ENCODE measurements at regions not wholly inside any gene's neighbourhood (a gene's known extent, or its start where the extent isn't known, plus 50 kb on each side); places are given as distances from the start of the nearest gene placed in this dataset.

DNA sequence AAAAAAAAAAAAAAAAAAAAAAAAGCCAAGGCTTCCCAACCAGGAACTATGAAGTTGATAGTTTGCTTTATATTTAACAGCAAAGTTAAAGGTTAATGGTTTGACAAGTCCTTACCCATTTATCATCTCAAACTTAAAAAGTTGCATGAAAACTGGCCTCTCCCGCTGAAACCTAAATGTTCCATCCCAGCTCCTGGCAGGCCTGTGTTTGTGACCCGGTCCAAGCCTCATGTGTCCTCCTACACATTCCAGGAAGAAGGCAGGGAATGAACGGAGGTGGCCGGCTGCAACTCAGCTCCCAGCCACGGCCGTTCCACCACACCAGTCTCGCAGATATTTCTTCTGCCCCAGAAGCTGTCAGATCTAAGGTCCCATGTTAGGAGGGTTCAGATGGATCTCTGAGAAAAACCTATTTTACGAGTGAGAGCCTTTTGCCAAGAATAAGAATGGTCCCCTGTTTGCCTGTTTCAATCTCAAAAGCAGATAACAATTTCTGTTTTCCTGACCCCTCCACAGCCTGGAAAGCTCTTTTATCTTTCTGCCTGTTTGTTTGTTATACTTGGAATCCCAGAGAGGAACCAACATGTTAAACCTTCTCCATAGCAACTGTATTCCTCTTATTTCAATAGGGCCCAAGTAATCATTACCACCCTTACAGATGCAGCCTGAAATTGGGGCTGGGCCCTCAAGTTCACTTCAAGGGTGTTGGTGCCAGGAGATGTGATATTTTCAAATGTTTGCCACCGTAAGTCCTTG lies 56.5 kb downstream of the KCTD12 start:
- intact Hi-C loops (cut with micrococcal nuclease) = loop anchor here (10.0 kb wide), 1 partner anchor 55 kb away; the partner anchor contains the start of gene KCTD12

DNA sequence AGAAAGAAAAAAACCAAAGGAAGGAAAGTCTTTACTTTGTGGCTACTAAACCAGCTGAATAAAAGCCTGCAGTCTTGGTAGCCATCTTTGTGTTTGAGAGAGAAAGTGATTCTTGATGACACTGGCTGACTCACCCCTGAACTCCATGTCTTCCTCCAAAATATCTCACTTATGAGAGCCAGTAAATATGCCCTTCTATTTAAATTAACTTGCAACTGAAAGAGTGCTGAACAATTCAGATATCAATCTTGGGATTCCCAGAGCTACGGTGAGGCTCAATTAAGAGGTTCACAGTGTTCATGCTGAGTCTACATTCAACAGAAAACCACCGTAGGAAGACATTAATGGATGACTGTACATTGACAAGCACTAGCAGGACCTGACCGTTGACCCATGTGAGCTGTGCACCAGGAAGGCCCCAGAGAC lies 57.9 kb downstream of the KCTD12 start:
- no peak for DNase-seq
- Histone ChIP-seq H3K9me3 (replicated peaks) (no peaks in the 10 kb centered on the region), H3K27me3 (ENCODE audit: low read depth) (no peaks in the 10 kb centered on the region), H3K4me1 (peaks cover 23% of the 10 kb centered on the region), H3K36me3 (no peaks in the 10 kb centered on the region), H3K27ac (replicated peaks) (peak overlapping the region; percentile 81), H3K4me3 (no peak overlapping the region)
- TF ChIP-seq, protein P1, sequence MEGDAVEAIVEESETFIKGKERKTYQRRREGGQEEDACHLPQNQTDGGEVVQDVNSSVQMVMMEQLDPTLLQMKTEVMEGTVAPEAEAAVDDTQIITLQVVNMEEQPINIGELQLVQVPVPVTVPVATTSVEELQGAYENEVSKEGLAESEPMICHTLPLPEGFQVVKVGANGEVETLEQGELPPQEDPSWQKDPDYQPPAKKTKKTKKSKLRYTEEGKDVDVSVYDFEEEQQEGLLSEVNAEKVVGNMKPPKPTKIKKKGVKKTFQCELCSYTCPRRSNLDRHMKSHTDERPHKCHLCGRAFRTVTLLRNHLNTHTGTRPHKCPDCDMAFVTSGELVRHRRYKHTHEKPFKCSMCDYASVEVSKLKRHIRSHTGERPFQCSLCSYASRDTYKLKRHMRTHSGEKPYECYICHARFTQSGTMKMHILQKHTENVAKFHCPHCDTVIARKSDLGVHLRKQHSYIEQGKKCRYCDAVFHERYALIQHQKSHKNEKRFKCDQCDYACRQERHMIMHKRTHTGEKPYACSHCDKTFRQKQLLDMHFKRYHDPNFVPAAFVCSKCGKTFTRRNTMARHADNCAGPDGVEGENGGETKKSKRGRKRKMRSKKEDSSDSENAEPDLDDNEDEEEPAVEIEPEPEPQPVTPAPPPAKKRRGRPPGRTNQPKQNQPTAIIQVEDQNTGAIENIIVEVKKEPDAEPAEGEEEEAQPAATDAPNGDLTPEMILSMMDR (IDR thresholded peaks at IDR 0.05; ENCODE audit: borderline replicate concordance) = no peak
- intact Hi-C loops (cut with micrococcal nuclease) = loop anchor here (10.0 kb wide), 1 partner anchor 56 kb away; the partner anchor contains the start of gene KCTD12

More for the DNA sequence above, 56.5 kb downstream of the KCTD12 start:
- Histone ChIP-seq H3K36me3 (no peaks in the 10 kb centered on the region), H3K9me3 (replicated peaks) (no peaks in the 10 kb centered on the region), H3K4me3 (no peak overlapping the region), H3K27me3 (ENCODE audit: low read depth) (no peaks in the 10 kb centered on the region), H3K27ac (replicated peaks) (peak overlapping the region; percentile 81), H3K4me1 (peaks cover 23% of the 10 kb centered on the region)
- TF ChIP-seq, protein P1 (IDR thresholded peaks at IDR 0.05; ENCODE audit: borderline replicate concordance) = no peak
- DNase-seq = peak; percentile 42

DNA sequence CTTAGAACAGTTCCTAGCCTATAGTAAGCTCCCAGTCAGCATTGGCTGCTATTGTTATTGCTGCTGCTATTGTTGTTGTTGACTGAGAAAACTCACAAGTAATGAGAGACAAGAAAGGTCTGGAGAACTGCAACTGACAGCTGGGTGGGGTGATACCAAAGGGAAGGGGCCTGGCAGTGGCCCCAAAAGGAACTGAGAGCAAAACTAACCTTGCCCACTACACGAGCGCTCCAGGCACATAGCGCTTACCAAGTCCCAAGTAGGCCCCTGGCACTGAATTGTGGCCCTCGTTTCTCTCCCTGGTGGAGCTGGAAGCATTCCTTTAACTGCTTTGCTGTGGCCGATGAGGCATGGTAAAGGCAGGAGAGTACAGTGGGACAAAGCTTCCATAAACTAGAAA lies 59.7 kb downstream of the KCTD12 start:
- TF ChIP-seq, protein P1 (IDR thresholded peaks at IDR 0.05; ENCODE audit: borderline replicate concordance) = no peak
- Histone ChIP-seq H3K4me1 (peaks cover 23% of the 10 kb centered on the region), H3K9me3 (replicated peaks) (no peaks in the 10 kb centered on the region), H3K36me3 (no peaks in the 10 kb centered on the region), H3K27me3 (ENCODE audit: low read depth) (no peaks in the 10 kb centered on the region), H3K27ac (replicated peaks) (no peak overlapping the region), H3K4me3 (no peak overlapping the region)
- no peak for DNase-seq
- intact Hi-C loops (cut with micrococcal nuclease) = loop anchor here (10.0 kb wide), 1 partner anchor 58 kb away; the partner anchor contains the start of gene KCTD12

DNA sequence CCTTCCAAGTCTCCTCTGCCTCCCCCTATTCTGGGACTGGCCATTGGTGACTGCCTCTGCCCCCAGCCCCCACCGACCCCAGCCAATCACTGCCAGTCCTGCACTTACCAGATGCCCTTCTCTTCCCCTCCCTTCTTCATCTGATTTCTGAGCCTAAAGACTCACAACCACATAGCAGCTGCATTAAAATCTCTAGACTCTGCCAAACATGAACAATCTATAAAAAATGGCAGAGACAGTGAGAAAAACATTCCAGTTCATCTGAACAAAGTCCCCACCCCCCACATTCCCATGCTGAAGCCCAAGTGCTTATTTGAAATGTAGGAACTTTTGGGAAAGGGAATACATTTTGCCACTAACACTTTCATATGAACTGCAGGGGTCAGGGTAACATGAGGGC lies 60.8 kb downstream of the KCTD12 start:
- intact Hi-C loops (cut with micrococcal nuclease) = loop anchor here (10.0 kb wide), 1 partner anchor 59 kb away; the partner anchor contains the start of gene KCTD12
- Histone ChIP-seq H3K4me1 (peaks cover 27% of the 10 kb centered on the region), H3K27ac (replicated peaks) (no peak overlapping the region), H3K4me3 (no peak overlapping the region), H3K9me3 (replicated peaks) (no peaks in the 10 kb centered on the region), H3K27me3 (ENCODE audit: low read depth) (no peaks in the 10 kb centered on the region), H3K36me3 (no peaks in the 10 kb centered on the region)
- TF ChIP-seq, protein P1 (IDR thresholded peaks at IDR 0.05; ENCODE audit: borderline replicate concordance) = no peak
- DNase-seq = no peak

DNA sequence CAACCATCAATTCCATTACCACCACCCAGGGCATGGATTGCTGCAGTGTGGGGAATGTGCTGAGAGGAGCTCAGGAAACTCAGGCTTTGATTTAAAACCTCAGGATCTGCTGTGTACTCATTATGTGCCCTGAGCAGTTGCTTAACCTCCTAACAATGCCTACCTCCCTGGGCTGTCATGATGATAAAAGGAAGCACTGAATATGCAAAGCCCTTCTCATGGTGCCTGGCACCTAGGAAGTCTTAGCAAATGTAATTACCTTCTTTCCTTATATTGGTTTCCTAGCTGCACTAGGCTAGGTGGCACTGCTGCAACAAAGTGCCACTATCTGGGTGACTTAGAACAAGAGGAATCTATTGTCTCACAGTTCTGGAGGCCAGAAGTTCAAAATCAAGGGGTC lies 62.2 kb downstream of the KCTD12 start:
- no peak for DNase-seq
- intact Hi-C loops (cut with micrococcal nuclease) = loop anchor here (10.0 kb wide), 1 partner anchor 61 kb away; the partner anchor contains the start of gene KCTD12
- TF ChIP-seq, protein P1 (IDR thresholded peaks at IDR 0.05; ENCODE audit: borderline replicate concordance) = no peak
- Histone ChIP-seq H3K27me3 (ENCODE audit: low read depth) (no peaks in the 10 kb centered on the region), H3K9me3 (replicated peaks) (no peaks in the 10 kb centered on the region), H3K27ac (replicated peaks) (no peak overlapping the region), H3K36me3 (no peaks in the 10 kb centered on the region), H3K4me1 (peaks cover 21% of the 10 kb centered on the region), H3K4me3 (no peak overlapping the region)

Measured in left ventricle myocardium inferior (tissue), 1 donor.